ENCODE measurements at regions not wholly inside any gene's neighbourhood (a gene's known extent, or its start where the extent isn't known, plus 50 kb on each side); places are given as distances from the start of the nearest gene placed in this dataset.

DNA sequence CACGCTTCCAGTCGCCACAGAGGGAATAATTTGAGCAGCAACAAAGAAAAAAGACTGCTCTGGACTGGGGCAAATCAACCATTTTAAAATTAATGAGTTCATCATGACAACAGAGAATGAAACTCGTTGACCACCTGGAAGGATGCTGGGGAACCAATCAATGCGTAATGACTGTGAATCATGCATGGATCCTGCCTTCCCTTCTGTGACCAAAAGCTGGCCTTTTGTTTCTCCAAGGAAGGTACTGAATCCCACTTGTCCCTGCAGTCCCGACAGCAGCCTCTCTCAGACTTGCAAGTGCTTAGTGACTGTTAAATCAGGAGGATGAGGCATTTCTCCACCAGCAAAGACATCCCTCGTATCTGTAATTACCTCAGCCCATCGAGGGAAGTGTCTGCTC lies 68.0 kb upstream of the TNS3 start:
- no peaks in the 10 kb centered on the region for H3K79me2 ChIP-seq (ENCODE audit: insufficient read depth, low read length)
- no peak for TF ChIP-seq EZH2phosphoT487 (conservative IDR thresholded peaks at IDR 0.05; ENCODE audit: low read length)
- TF ChIP-seq, protein P1, sequence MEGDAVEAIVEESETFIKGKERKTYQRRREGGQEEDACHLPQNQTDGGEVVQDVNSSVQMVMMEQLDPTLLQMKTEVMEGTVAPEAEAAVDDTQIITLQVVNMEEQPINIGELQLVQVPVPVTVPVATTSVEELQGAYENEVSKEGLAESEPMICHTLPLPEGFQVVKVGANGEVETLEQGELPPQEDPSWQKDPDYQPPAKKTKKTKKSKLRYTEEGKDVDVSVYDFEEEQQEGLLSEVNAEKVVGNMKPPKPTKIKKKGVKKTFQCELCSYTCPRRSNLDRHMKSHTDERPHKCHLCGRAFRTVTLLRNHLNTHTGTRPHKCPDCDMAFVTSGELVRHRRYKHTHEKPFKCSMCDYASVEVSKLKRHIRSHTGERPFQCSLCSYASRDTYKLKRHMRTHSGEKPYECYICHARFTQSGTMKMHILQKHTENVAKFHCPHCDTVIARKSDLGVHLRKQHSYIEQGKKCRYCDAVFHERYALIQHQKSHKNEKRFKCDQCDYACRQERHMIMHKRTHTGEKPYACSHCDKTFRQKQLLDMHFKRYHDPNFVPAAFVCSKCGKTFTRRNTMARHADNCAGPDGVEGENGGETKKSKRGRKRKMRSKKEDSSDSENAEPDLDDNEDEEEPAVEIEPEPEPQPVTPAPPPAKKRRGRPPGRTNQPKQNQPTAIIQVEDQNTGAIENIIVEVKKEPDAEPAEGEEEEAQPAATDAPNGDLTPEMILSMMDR (IDR thresholded peaks at IDR 0.05; ENCODE audit: insufficient read depth, low read length, poor library complexity, severe bottlenecking): no peak
- no peaks in the 10 kb centered on the region for H3K9me3 ChIP-seq (ENCODE audit: insufficient read depth, low read length)
- H3K27me3 ChIP-seq (ENCODE audit: low read length): no peaks in the 10 kb centered on the region
- no peak overlapping the region for H2AFZ ChIP-seq (ENCODE audit: low read depth, low read length, severe bottlenecking)
- H3K9me2 ChIP-seq (replicated peaks; ENCODE audit: insufficient read depth, low read length): no peaks in the 10 kb centered on the region
- H3K27ac ChIP-seq (ENCODE audit: low read depth, low read length): no peak overlapping the region
- H3K9ac ChIP-seq (ENCODE audit: low read length): no peak overlapping the region
- no peaks in the 10 kb centered on the region for H3K36me3 ChIP-seq (ENCODE audit: low read length)
- H4K20me1 ChIP-seq (ENCODE audit: low read depth, low read length): no peaks in the 10 kb centered on the region
- H3K4me2 ChIP-seq (ENCODE audit: low read depth, low read length, poor library complexity, severe bottlenecking): no peak overlapping the region
- no peaks in the 10 kb centered on the region for H3F3A ChIP-seq (ENCODE audit: insufficient read depth)
- H3K4me3 ChIP-seq (ENCODE audit: insufficient read depth, low read length, poor library complexity, severe bottlenecking): no peak overlapping the region

GRCh38 chr7:47648275-47648925 lies 66.5 kb upstream of the TNS3 start:
- Histone ChIP-seq H3K4me3 (ENCODE audit: insufficient read depth, low read length, poor library complexity, severe bottlenecking) (no peak overlapping the region), H3K27me3 (ENCODE audit: low read length) (no peaks in the 10 kb centered on the region), H3K9me2 (replicated peaks; ENCODE audit: insufficient read depth, low read length) (no peaks in the 10 kb centered on the region), H3K27ac (ENCODE audit: low read depth, low read length) (no peak overlapping the region), H4K20me1 (ENCODE audit: low read depth, low read length) (no peaks in the 10 kb centered on the region), H3F3A (ENCODE audit: insufficient read depth) (no peaks in the 10 kb centered on the region), H2AFZ (ENCODE audit: low read depth, low read length, severe bottlenecking) (no peak overlapping the region), H3K36me3 (ENCODE audit: low read length) (no peaks in the 10 kb centered on the region), H3K9me3 (ENCODE audit: insufficient read depth, low read length) (peaks cover 6% of the 10 kb centered on the region; the same call in 1 of the 2 replicates), H3K9ac (ENCODE audit: low read length) (no peak overlapping the region), H3K79me2 (ENCODE audit: insufficient read depth, low read length) (no peaks in the 10 kb centered on the region), H3K4me2 (ENCODE audit: low read depth, low read length, poor library complexity, severe bottlenecking) (no peak overlapping the region)
- TF ChIP-seq EZH2phosphoT487 (conservative IDR thresholded peaks at IDR 0.05; ENCODE audit: low read length): no peak
- TF ChIP-seq, protein P1 (IDR thresholded peaks at IDR 0.05; ENCODE audit: insufficient read depth, low read length, poor library complexity, severe bottlenecking): no peak

DNA sequence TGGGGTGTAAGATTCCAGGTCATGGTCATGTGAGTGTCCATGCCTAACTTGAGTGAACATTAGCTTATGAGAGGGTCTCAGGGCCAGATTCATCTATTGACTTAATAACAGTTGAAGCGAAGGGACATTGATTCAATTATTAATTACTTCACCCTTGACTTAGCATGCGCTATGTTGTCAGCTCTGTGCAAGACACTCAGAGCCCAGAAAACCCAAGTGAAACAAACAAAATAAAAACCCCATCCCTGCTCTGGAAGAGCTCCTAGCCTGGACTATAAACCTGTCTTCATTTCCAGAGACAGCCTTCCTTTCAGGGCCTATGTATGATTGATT lies 66.0 kb upstream of the TNS3 start:
- Histone ChIP-seq H3K27ac (ENCODE audit: low read depth, low read length) (no peak overlapping the region), H2AFZ (ENCODE audit: low read depth, low read length, severe bottlenecking) (no peak overlapping the region), H3K9me2 (replicated peaks; ENCODE audit: insufficient read depth, low read length) (no peaks in the 10 kb centered on the region), H3K36me3 (ENCODE audit: low read length) (no peaks in the 10 kb centered on the region), H3K9me3 (ENCODE audit: insufficient read depth, low read length) (peaks cover 6% of the 10 kb centered on the region; the same call in 1 of the 2 replicates), H3K9ac (ENCODE audit: low read length) (no peak overlapping the region), H3K4me2 (ENCODE audit: low read depth, low read length, poor library complexity, severe bottlenecking) (no peak overlapping the region), H3K4me3 (ENCODE audit: insufficient read depth, low read length, poor library complexity, severe bottlenecking) (no peak overlapping the region), H4K20me1 (ENCODE audit: low read depth, low read length) (no peaks in the 10 kb centered on the region), H3F3A (ENCODE audit: insufficient read depth) (no peaks in the 10 kb centered on the region), H3K27me3 (ENCODE audit: low read length) (no peaks in the 10 kb centered on the region), H3K79me2 (ENCODE audit: insufficient read depth, low read length) (no peaks in the 10 kb centered on the region)
- TF ChIP-seq, protein P1 (IDR thresholded peaks at IDR 0.05; ENCODE audit: insufficient read depth, low read length, poor library complexity, severe bottlenecking): no peak

All from SU-DHL-6 (cell line).